SK-N-SH (cell line): ENCODE measurements at regions not wholly inside any gene's neighbourhood (a gene's known extent, or its start where the extent isn't known, plus 50 kb on each side); places are given as distances from the start of the nearest gene placed in this dataset.

ENCODE experiments used
- CTCF ChIA-PET: fragments of 300-600, 350-600 bp; formaldehyde crosslinking; extraction: SDS; loops from one replicate; lab custom pipeline; 2021; lab: Yijun Ruan, JAX
- POLR2A ChIA-PET: fragments of 350-600 bp; sonication (Branson Sonifier 250); formaldehyde crosslinking; extraction: SDS; loops from one replicate; lab custom pipeline; 2020; ENCODE audit warnings: antibody characterized with exemption, inconsistent platforms; lab: Yijun Ruan, JAX
- DNase-seq: peaks from one replicate; pipeline ENCODE4 v3.0.0; 2012
- H2AFZ ChIP-seq: fragments of 200-600 bp; sonication (generic); 2 replicates; pipeline ENCODE4 v1.8.1; 2016; ENCODE audit warnings: antibody characterized with exemption, mild to moderate bottlenecking, low read depth
- H3F3A ChIP-seq: fragments of 200-600 bp; sonication (generic); replicated peaks from 2 replicates; pipeline ENCODE3; 2016; ENCODE audit warnings: antibody characterized with exemption, mild to moderate bottlenecking; ENCODE audit not compliant: insufficient read depth
- H3K27ac ChIP-seq, 2 experiments: fragments of 200-500 bp in 1 of 2; fragments of 200-600 bp in 1 of 2; sonication (Bioruptor generic) in 1 of 2; sonication (generic), shearing (Covaris generic) in 1 of 2; 2 replicates each; pipeline versions ENCODE4 v1.5.1 to v1.6.1; 2014 to 2016; ENCODE audit warnings: low read depth in 2 of 2, inconsistent platforms in 1 of 2, low read length in 1 of 2, mild to moderate bottlenecking in 1 of 2, mixed read lengths in 1 of 2
- H3K27me3 ChIP-seq: fragments of 200-600 bp; sonication (generic), shearing (Covaris generic); 2 replicates; pipeline ENCODE4 v1.6.1; 2016; ENCODE audit warnings: mixed run types; ENCODE audit not compliant: insufficient read depth
- H3K36me3 ChIP-seq, 2 experiments: fragments of 200-500 bp in 1 of 2; fragments of 200-600 bp in 1 of 2; sonication (Bioruptor generic) in 1 of 2; sonication (generic) in 1 of 2; replicated peaks in 1 of 2; 2 replicates each; pipeline versions ENCODE3 to v1.5.1; 2014 to 2016; ENCODE audit warnings: low read length in 1 of 2, mild to moderate bottlenecking in 1 of 2; ENCODE audit not compliant: insufficient read depth in 2 of 2, control insufficient read depth in 1 of 2
- H3K4me1 ChIP-seq, 2 experiments: fragments of 200-500 bp in 1 of 2; fragments of 200-600 bp in 1 of 2; sonication (Bioruptor generic) in 1 of 2; sonication (generic), shearing (Covaris generic) in 1 of 2; 2 replicates each; pipeline versions ENCODE4 v1.5.1 to v1.6.1; 2014 to 2016; ENCODE audit warnings: low read depth in 1 of 2, low read length in 1 of 2, mixed run types in 1 of 2; ENCODE audit not compliant: insufficient read depth in 2 of 2, control insufficient read depth in 1 of 2
- H3K4me2 ChIP-seq: fragments of 200-600 bp; sonication (generic), shearing (Covaris generic); 2 replicates; pipeline ENCODE4 v1.6.1; 2017; ENCODE audit warnings: mixed run types
- H3K4me3 ChIP-seq, 2 experiments: fragments of 200-500 bp in 1 of 2; fragments of 200-600 bp in 1 of 2; sonication (Bioruptor generic) in 1 of 2; sonication (generic), shearing (Covaris generic) in 1 of 2; 2 replicates each; pipeline versions ENCODE4 v1.5.1 to v1.8.1; 2014 to 2016; ENCODE audit warnings: low read depth in 2 of 2, inconsistent platforms in 1 of 2, low read length in 1 of 2, mild to moderate bottlenecking in 1 of 2, mixed read lengths in 1 of 2, moderate library complexity in 1 of 2
- H3K79me2 ChIP-seq: fragments of 200-600 bp; sonication (generic); 2 replicates; pipeline ENCODE4 v1.8.1; 2017; ENCODE audit warnings: mild to moderate bottlenecking; ENCODE audit not compliant: insufficient read depth
- H3K9ac ChIP-seq: fragments of 200-600 bp; sonication (generic); 2 replicates; pipeline ENCODE4 v1.6.1; 2017; ENCODE audit warnings: mixed run types
- H3K9me2 ChIP-seq: fragments of 200-600 bp; sonication (generic); 2 replicates; pipeline ENCODE4 v1.6.1; 2017; ENCODE audit warnings: mixed run types
- H3K9me3 ChIP-seq: fragments of 200-600 bp; sonication (generic); 2 replicates; pipeline ENCODE4 v1.6.1; 2017; ENCODE audit warnings: mixed run types, mild to moderate bottlenecking, moderate library complexity
- H4K20me1 ChIP-seq: fragments of 200-600 bp; sonication (generic); 2 replicates; pipeline ENCODE4 v1.6.1; 2017; ENCODE audit warnings: mild to moderate bottlenecking, mixed run types; ENCODE audit not compliant: insufficient read depth
- ELF1 ChIP-seq: IDR thresholded peaks from 2 replicates; pipeline ENCODE4 v1.4.0; 2012
- EZH2phosphoT487 ChIP-seq: fragments of 200-600 bp; sonication (generic); IDR thresholded peaks from 2 replicates; pipeline ENCODE4 v1.6.1; 2017; ENCODE audit warnings: low read depth, mixed run types, mild to moderate bottlenecking, antibody characterized with exemption, moderate library complexity, borderline replicate concordance
- FOSL2 ChIP-seq: IDR thresholded peaks from 2 replicates; pipeline ENCODE4 v1.4.0; 2012; ENCODE audit warnings: low read depth, mild to moderate bottlenecking, moderate library complexity, borderline replicate concordance
- FOXM1 ChIP-seq: IDR thresholded peaks from 2 replicates; pipeline ENCODE4 v1.4.0; 2012; ENCODE audit warnings: low read depth, mild to moderate bottlenecking
- GABPA ChIP-seq: IDR thresholded peaks from 2 replicates; pipeline ENCODE4 v1.4.0; 2012; ENCODE audit warnings: low read depth, mild to moderate bottlenecking
- RAD21 ChIP-seq: IDR thresholded peaks from 2 replicates; pipeline ENCODE4 v1.6.1; 2012; ENCODE audit warnings: mild to moderate bottlenecking, low read length
- RCOR1 ChIP-seq: fragments of 150-350 bp; IDR thresholded peaks from 2 replicates; pipeline ENCODE4 v1.6.1; 2017; ENCODE audit warnings: antibody characterized with exemption, low read length
- RXRA ChIP-seq: IDR thresholded peaks from 2 replicates; pipeline ENCODE4 v1.4.0; 2012; ENCODE audit warnings: low read depth, mild to moderate bottlenecking, borderline replicate concordance
- SIN3A ChIP-seq: IDR thresholded peaks from 2 replicates; pipeline ENCODE4 v1.6.1; 2012; ENCODE audit warnings: low read depth, mild to moderate bottlenecking, low read length, moderate library complexity, borderline replicate concordance
- TCF12 ChIP-seq: IDR thresholded peaks from 2 replicates; pipeline ENCODE4 v1.4.0; 2012
- TEAD4 ChIP-seq: IDR thresholded peaks from 2 replicates; pipeline ENCODE4 v1.4.0; 2012; ENCODE audit warnings: mild to moderate bottlenecking, borderline replicate concordance; ENCODE audit not compliant: insufficient read depth
- WGBS: methylation state at CpG from one replicate; pipeline ENCODE4 v1.1.6; 2017; ENCODE audit warnings: low lambda C conversion rate; 5-methylcytosine and 5-hydroxymethylcytosine counted together
- TF ChIP-seq, protein P1 (sequence below): IDR thresholded peaks from 2 replicates; pipeline ENCODE4 v1.6.1; 2012; ENCODE audit warnings: mild to moderate bottlenecking, low read depth, low read length, moderate library complexity
- TF ChIP-seq, protein P2 (sequence below): fragments of 200-600 bp; sonication (generic); IDR thresholded peaks from 2 replicates; pipeline ENCODE4 v1.6.1; 2017; ENCODE audit warnings: antibody characterized with exemption, mild to moderate bottlenecking, moderate library complexity
- TF ChIP-seq, protein P3 (sequence below): IDR thresholded peaks from 2 replicates; pipeline ENCODE4 v1.4.0; 2012; ENCODE audit warnings: low read depth, borderline replicate concordance
- TF ChIP-seq, protein P4 (sequence below): IDR thresholded peaks from 2 replicates; pipeline ENCODE4 v1.4.0; 2012; ENCODE audit warnings: low read depth

DNA sequence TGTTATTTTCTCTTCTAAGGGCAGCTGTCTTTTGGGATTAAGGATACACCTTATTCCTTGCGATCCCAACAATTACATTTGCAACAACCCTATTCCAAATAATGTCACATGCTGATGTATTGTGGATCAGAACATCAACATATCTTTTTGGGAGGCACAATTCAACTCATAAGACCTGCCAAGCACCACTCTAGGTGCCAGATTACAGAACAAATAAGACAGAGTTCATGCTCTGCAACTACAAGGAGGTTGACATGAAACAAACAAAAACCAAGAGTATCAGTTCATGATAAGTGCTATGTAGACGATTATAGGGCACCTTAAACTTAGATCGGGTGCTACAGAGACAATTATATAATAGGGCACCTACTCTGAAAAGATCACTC is 203.2 kb upstream of the SGK1 start:
- Histone ChIP-seq H3K4me2 (no peak overlapping the region), H3K36me3 (no peaks in the 10 kb centered on the region)
- CTCF ChIA-PET = interaction anchor here (1.2 kb wide), 1 partner anchor 27 kb away, joined by 3 read pairs; no protein-coding TSS in a partner anchor

More for the DNA sequence above, 203.2 kb upstream of the SGK1 start:
- Histone ChIP-seq H3K9ac (no peak overlapping the region), H3K9me2 (no peaks in the 10 kb centered on the region), H2AFZ (peak overlapping the region; percentile 77; the same call in 1 of the 2 replicates), H3K4me3 (no peak overlapping the region), H3K27me3 (no peaks in the 10 kb centered on the region), H3K27ac (no peak overlapping the region), H4K20me1 (no peaks in the 10 kb centered on the region), H3K4me1 (peaks cover 14 to 37% of the 10 kb centered on the region in 2 experiments; a peak in 3 of 4 replicates), H3K9me3 (no peaks in the 10 kb centered on the region)
- TF ChIP-seq RAD21 = no peak
- TF ChIP-seq EZH2phosphoT487 = no peak
- TF ChIP-seq ELF1 = no peak
- TF ChIP-seq, protein P1, sequence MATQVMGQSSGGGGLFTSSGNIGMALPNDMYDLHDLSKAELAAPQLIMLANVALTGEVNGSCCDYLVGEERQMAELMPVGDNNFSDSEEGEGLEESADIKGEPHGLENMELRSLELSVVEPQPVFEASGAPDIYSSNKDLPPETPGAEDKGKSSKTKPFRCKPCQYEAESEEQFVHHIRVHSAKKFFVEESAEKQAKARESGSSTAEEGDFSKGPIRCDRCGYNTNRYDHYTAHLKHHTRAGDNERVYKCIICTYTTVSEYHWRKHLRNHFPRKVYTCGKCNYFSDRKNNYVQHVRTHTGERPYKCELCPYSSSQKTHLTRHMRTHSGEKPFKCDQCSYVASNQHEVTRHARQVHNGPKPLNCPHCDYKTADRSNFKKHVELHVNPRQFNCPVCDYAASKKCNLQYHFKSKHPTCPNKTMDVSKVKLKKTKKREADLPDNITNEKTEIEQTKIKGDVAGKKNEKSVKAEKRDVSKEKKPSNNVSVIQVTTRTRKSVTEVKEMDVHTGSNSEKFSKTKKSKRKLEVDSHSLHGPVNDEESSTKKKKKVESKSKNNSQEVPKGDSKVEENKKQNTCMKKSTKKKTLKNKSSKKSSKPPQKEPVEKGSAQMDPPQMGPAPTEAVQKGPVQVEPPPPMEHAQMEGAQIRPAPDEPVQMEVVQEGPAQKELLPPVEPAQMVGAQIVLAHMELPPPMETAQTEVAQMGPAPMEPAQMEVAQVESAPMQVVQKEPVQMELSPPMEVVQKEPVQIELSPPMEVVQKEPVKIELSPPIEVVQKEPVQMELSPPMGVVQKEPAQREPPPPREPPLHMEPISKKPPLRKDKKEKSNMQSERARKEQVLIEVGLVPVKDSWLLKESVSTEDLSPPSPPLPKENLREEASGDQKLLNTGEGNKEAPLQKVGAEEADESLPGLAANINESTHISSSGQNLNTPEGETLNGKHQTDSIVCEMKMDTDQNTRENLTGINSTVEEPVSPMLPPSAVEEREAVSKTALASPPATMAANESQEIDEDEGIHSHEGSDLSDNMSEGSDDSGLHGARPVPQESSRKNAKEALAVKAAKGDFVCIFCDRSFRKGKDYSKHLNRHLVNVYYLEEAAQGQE = no peak
- TF ChIP-seq, protein P2, sequence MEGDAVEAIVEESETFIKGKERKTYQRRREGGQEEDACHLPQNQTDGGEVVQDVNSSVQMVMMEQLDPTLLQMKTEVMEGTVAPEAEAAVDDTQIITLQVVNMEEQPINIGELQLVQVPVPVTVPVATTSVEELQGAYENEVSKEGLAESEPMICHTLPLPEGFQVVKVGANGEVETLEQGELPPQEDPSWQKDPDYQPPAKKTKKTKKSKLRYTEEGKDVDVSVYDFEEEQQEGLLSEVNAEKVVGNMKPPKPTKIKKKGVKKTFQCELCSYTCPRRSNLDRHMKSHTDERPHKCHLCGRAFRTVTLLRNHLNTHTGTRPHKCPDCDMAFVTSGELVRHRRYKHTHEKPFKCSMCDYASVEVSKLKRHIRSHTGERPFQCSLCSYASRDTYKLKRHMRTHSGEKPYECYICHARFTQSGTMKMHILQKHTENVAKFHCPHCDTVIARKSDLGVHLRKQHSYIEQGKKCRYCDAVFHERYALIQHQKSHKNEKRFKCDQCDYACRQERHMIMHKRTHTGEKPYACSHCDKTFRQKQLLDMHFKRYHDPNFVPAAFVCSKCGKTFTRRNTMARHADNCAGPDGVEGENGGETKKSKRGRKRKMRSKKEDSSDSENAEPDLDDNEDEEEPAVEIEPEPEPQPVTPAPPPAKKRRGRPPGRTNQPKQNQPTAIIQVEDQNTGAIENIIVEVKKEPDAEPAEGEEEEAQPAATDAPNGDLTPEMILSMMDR = no peak
- TF ChIP-seq GABPA = no peak
- no peak for TF ChIP-seq RCOR1
- no peak for TF ChIP-seq FOXM1
- no peak for TF ChIP-seq RXRA
- TF ChIP-seq TCF12 = no peak
- no peak for TF ChIP-seq TEAD4
- TF ChIP-seq, protein P3, sequence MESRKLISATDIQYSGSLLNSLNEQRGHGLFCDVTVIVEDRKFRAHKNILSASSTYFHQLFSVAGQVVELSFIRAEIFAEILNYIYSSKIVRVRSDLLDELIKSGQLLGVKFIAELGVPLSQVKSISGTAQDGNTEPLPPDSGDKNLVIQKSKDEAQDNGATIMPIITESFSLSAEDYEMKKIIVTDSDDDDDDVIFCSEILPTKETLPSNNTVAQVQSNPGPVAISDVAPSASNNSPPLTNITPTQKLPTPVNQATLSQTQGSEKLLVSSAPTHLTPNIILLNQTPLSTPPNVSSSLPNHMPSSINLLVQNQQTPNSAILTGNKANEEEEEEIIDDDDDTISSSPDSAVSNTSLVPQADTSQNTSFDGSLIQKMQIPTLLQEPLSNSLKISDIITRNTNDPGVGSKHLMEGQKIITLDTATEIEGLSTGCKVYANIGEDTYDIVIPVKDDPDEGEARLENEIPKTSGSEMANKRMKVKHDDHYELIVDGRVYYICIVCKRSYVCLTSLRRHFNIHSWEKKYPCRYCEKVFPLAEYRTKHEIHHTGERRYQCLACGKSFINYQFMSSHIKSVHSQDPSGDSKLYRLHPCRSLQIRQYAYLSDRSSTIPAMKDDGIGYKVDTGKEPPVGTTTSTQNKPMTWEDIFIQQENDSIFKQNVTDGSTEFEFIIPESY = no peak
- TF ChIP-seq SIN3A = no peak
- no peak for TF ChIP-seq FOSL2
- TF ChIP-seq, protein P4, sequence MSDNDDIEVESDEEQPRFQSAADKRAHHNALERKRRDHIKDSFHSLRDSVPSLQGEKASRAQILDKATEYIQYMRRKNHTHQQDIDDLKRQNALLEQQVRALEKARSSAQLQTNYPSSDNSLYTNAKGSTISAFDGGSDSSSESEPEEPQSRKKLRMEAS = no peak
- TF ChIP-seq, all 33 proteins: peak for 0
- peaks cover 19% of the 10 kb centered on the region for H3F3A ChIP-seq
- DNase-seq = no peak
- no peaks in the 10 kb centered on the region for H3K79me2 ChIP-seq
- POLR2A ChIA-PET = no interaction called here
- 90% methylated on average over 3 of the region's 3 CpGs for WGBS
